WTC11 (cell line): ENCODE measurements at regions not wholly inside any gene's neighbourhood (a gene's known extent, or its start where the extent isn't known, plus 50 kb on each side); places are given as distances from the start of the nearest gene placed in this dataset.
A peak's percentile ranks its signal among the peaks of the same experiment; 100 is the strongest.

Experiments
- ATAC-seq: fragments of 200-7000 bp; cut with Tn5 transposase; 2 replicates; pipeline ENCODE4 v1.10.0; 2021; ENCODE audit warnings: mild to moderate bottlenecking, moderate library complexity
- CTCF ChIA-PET: fragments of 300-600 bp; sonication (Branson Sonifier 250); formaldehyde crosslinking; loops from one replicate; lab custom pipeline; 2021; ENCODE audit warnings: antibody characterized with exemption; lab: Charles Lee
- POLR2A ChIA-PET: fragments of 350-600 bp; sonication (Branson Sonifier 250); formaldehyde crosslinking; loops from one replicate; lab custom pipeline; 2021; ENCODE audit warnings: antibody characterized with exemption; lab: Charles Lee
- DNase-seq: peaks from one replicate; pipeline ENCODE4 v3.0.0; 2021; ENCODE audit warnings: low spot score
- H3K27ac Mint-ChIP-seq: 2 replicates; pipeline ENCODE4 v1.8.0; 2021; ENCODE audit warnings: mixed read lengths
- H3K27me3 Mint-ChIP-seq: 2 replicates; pipeline ENCODE4 v1.8.0; 2021; ENCODE audit warnings: low read depth, mild to moderate bottlenecking, moderate library complexity, mixed read lengths
- H3K36me3 Mint-ChIP-seq: 2 replicates; pipeline ENCODE4 v1.8.0; 2021; ENCODE audit warnings: mixed read lengths
- H3K4me1 Mint-ChIP-seq: 2 replicates; pipeline ENCODE4 v1.8.0; 2022; ENCODE audit warnings: mixed read lengths
- H3K4me3 Mint-ChIP-seq: 2 replicates; pipeline ENCODE4 v1.8.0; 2021; ENCODE audit warnings: mild to moderate bottlenecking, moderate library complexity, mixed read lengths
- H3K9me3 Mint-ChIP-seq: 2 replicates; pipeline ENCODE4 v1.8.0; 2021; ENCODE audit warnings: mixed read lengths
- AFF4 ChIP-seq: sonication (generic); formaldehyde crosslinking; IDR thresholded peaks from 2 replicates; pipeline ENCODE4 v1.8.1; 2023; ENCODE audit warnings: mild to moderate bottlenecking, missing genetic modification reagents, borderline replicate concordance
- ATF2 ChIP-seq: sonication (generic); formaldehyde crosslinking; IDR thresholded peaks from 2 replicates; pipeline ENCODE4 v1.8.1; 2022; ENCODE audit warnings: low read depth, missing genetic modification reagents, borderline replicate concordance
- CTCF ChIP-seq: fragments of 200-600 bp; IDR thresholded peaks from 2 replicates; pipeline ENCODE4 v1.8.0; 2022; ENCODE audit warnings: antibody characterized with exemption
- E2F5 ChIP-seq: sonication (generic); formaldehyde crosslinking; IDR thresholded peaks from 2 replicates; pipeline ENCODE4 v1.8.1; 2022; ENCODE audit warnings: mild to moderate bottlenecking, moderate library complexity, missing genetic modification reagents
- ELF4 ChIP-seq: sonication (generic); formaldehyde crosslinking; IDR thresholded peaks from 2 replicates; pipeline ENCODE4 v1.8.1; 2022; ENCODE audit warnings: low read depth, mild to moderate bottlenecking, moderate library complexity, missing genetic modification reagents
- EMX1 ChIP-seq: fragments of 250-450 bp; sonication (Bioruptor Pico); IDR thresholded peaks from 2 replicates; pipeline ENCODE4 v1.8.0; 2021; ENCODE audit warnings: mild to moderate bottlenecking
- HMGA2 ChIP-seq: fragments of 250-450 bp; sonication (Bioruptor Pico); IDR thresholded peaks from 2 replicates; pipeline ENCODE4 v1.4.0; 2021; ENCODE audit warnings: mild to moderate bottlenecking, moderate library complexity
- MXD4 ChIP-seq: fragments of 250-450 bp; sonication (Bioruptor Pico); IDR thresholded peaks from 2 replicates; pipeline ENCODE4 v1.8.0; 2021; ENCODE audit warnings: mild to moderate bottlenecking, moderate library complexity, borderline replicate concordance
- NFE2L1 ChIP-seq: sonication (generic); formaldehyde crosslinking; IDR thresholded peaks from 2 replicates; pipeline ENCODE4 v1.8.1; 2023; ENCODE audit warnings: missing genetic modification reagents
- NR2C2 ChIP-seq: sonication (generic); formaldehyde crosslinking; IDR thresholded peaks from 2 replicates; pipeline ENCODE4 v1.8.0; 2022; ENCODE audit warnings: mild to moderate bottlenecking, missing genetic modification reagents
- PRRX2 ChIP-seq: fragments of 250-450 bp; sonication (Bioruptor Pico); IDR thresholded peaks from 2 replicates; pipeline ENCODE4 v1.8.0; 2021; ENCODE audit warnings: mild to moderate bottlenecking
- ZBTB21 ChIP-seq: sonication (generic); formaldehyde crosslinking; IDR thresholded peaks from 2 replicates; pipeline ENCODE4 v1.8.1; 2023; ENCODE audit warnings: mild to moderate bottlenecking, missing genetic modification reagents, borderline replicate concordance
- ZBTB43 ChIP-seq: sonication (generic); formaldehyde crosslinking; IDR thresholded peaks from 2 replicates; pipeline ENCODE4 v1.8.1; 2023; ENCODE audit warnings: mild to moderate bottlenecking, missing genetic modification reagents
- ZNF219 ChIP-seq: sonication (generic); formaldehyde crosslinking; IDR thresholded peaks from 2 replicates; pipeline ENCODE4 v1.8.0; 2023; ENCODE audit warnings: missing genetic modification reagents, mild to moderate bottlenecking, borderline replicate concordance
- ZNF281 ChIP-seq: sonication (generic); formaldehyde crosslinking; IDR thresholded peaks from 2 replicates; pipeline ENCODE4 v1.8.0; 2023; ENCODE audit warnings: mild to moderate bottlenecking, missing genetic modification reagents
- ZNF416 ChIP-seq: fragments of 250-450 bp; sonication (Bioruptor Pico); IDR thresholded peaks from 2 replicates; pipeline ENCODE4 v1.9.0; 2021; ENCODE audit warnings: mild to moderate bottlenecking, inconsistent platforms

- ChIA-PET CTCF (interaction anchor here (1.0 kb wide), 1 partner anchor 111 kb away, joined by 3 read pairs; no protein-coding TSS in a partner anchor), POLR2A (no interaction called here)
- Mint-ChIP-seq H3K9me3 (peaks cover 15% of the 10 kb centered on the region), H3K4me1 (peaks cover 5% of the 10 kb centered on the region), H3K36me3 (no peaks in the 10 kb centered on the region), H3K4me3 (no peak overlapping the region), H3K27ac (no peak overlapping the region), H3K27me3 (no peaks in the 10 kb centered on the region)
- no peak for ATAC-seq
- no peak for TF ChIP-seq ATF2 (CRISPR knock-in tag)
- no peak for TF ChIP-seq ZNF281 (CRISPR knock-in tag)
- no peak for TF ChIP-seq NFE2L1
- no peak for TF ChIP-seq ELF4 (CRISPR knock-in tag)
- TF ChIP-seq E2F5 (CRISPR knock-in tag) = no peak
- no peak for TF ChIP-seq NR2C2 (CRISPR knock-in tag)
- TF ChIP-seq ZNF219 (CRISPR knock-in tag) = no peak
- no peak for TF ChIP-seq EMX1 (CRISPR knock-in tag)
- TF ChIP-seq ZBTB21 (CRISPR knock-in tag) = no peak
- TF ChIP-seq MXD4 = no peak
- no peak for DNase-seq
These were observed 168.8 kb upstream of the ST8SIA2 start for GRCh38 chr15:92224843-92225242.

GRCh38 chr15:92226020-92226612 is 167.6 kb upstream of the ST8SIA2 start:
- ChIA-PET POLR2A (no interaction called here), CTCF (interaction anchor here (1.0 to 1.9 kb wide), 2 partner anchors 113 to 127 kb away, joined by 3 to 6 read pairs; no protein-coding TSS in a partner anchor)
- H3K27me3 Mint-ChIP-seq = no peaks in the 10 kb centered on the region
- peaks cover 15% of the 10 kb centered on the region for H3K9me3 Mint-ChIP-seq
- ATAC-seq (peak; percentile 97), DNase-seq (peak; percentile 17)
- H3K4me1 Mint-ChIP-seq = no peaks in the 10 kb centered on the region; the same call in 1 of the 2 replicates
- H3K36me3 Mint-ChIP-seq = no peaks in the 10 kb centered on the region
- H3K4me3 Mint-ChIP-seq = no peak overlapping the region
- TF ChIP-seq HMGA2 (CRISPR knock-in tag) = no peak
- peak; percentile 31; the same call in 1 of the 2 replicates for TF ChIP-seq CTCF
- H3K27ac Mint-ChIP-seq = no peak overlapping the region

GRCh38 chr15:92228830-92229229 is 164.9 kb upstream of the ST8SIA2 start:
- no peak for TF ChIP-seq PRRX2 (CRISPR knock-in tag)
- no peak for TF ChIP-seq ZBTB43 (CRISPR knock-in tag)
- TF ChIP-seq ZNF416 (CRISPR knock-in tag) = no peak
- TF ChIP-seq AFF4 (CRISPR knock-in tag) = no peak
- Mint-ChIP-seq H3K4me3 (no peak overlapping the region), H3K36me3 (no peaks in the 10 kb centered on the region), H3K27ac (no peak overlapping the region), H3K4me1 (no peaks in the 10 kb centered on the region), H3K9me3 (peaks cover 8% of the 10 kb centered on the region), H3K27me3 (no peaks in the 10 kb centered on the region)
- ATAC-seq (no peak), DNase-seq (no peak)
- ChIA-PET CTCF (interaction anchor here (0.6 to 1.4 kb wide), 5 partner anchors 40 to 165 kb away, joined by 3 to 6 read pairs (median 3); partner anchors contain the start of gene ST8SIA2), POLR2A (interaction anchor here (0.6 kb wide), 1 partner anchor 22 kb away, joined by 3 read pairs; no protein-coding TSS in a partner anchor)
